H9 (cell line): ENCODE measurements at regions not wholly inside any gene's neighbourhood (a gene's known extent, or its start where the extent isn't known, plus 50 kb on each side); places are given as distances from the start of the nearest gene placed in this dataset.

Experiments used
- DNase-seq: peaks from one replicate; pipeline ENCODE4 v3.0.0-alpha.2; 2017
- H2AFZ ChIP-seq: one replicate; pipeline ENCODE4 v1.6.1; 2013; ENCODE audit warnings: mild to moderate bottlenecking, low read length, control low read depth, moderate library complexity
- H2AK5ac ChIP-seq: 2 replicates; pipeline ENCODE4 v1.6.1; 2013; ENCODE audit warnings: low read length, control low read depth, mixed read lengths; ENCODE audit not compliant: insufficient read length
- H2BK120ac ChIP-seq: one replicate; pipeline ENCODE4 v1.6.1; 2013; ENCODE audit warnings: low read depth, mild to moderate bottlenecking, low read length, control low read depth, inconsistent platforms; ENCODE audit not compliant: poor library complexity, severe bottlenecking
- H2BK12ac ChIP-seq: 2 replicates; pipeline ENCODE4 v1.6.1; 2013; ENCODE audit warnings: low read length, control low read depth, mixed read lengths, low read depth; ENCODE audit not compliant: insufficient read length
- H2BK15ac ChIP-seq: 2 replicates; pipeline ENCODE4 v1.6.1; 2013; ENCODE audit warnings: low read depth, low read length, control low read depth
- H2BK20ac ChIP-seq: one replicate; pipeline ENCODE4 v1.6.1; 2013; ENCODE audit warnings: low read depth, mild to moderate bottlenecking, low read length, control low read depth, inconsistent platforms; ENCODE audit not compliant: poor library complexity, severe bottlenecking
- H2BK5ac ChIP-seq: 2 replicates; pipeline ENCODE4 v1.6.1; 2013; ENCODE audit warnings: low read length, control low read depth, mixed read lengths; ENCODE audit not compliant: insufficient read length
- H3K14ac ChIP-seq: 2 replicates; pipeline ENCODE4 v1.6.1; 2013; ENCODE audit warnings: low read length, control low read depth; ENCODE audit not compliant: insufficient read depth
- H3K18ac ChIP-seq: 2 replicates; pipeline ENCODE4 v1.6.1; 2013; ENCODE audit warnings: low read depth, mild to moderate bottlenecking, mixed read lengths, low read length, control low read depth; ENCODE audit not compliant: insufficient read length
- H3K23ac ChIP-seq: 2 replicates; pipeline ENCODE4 v1.6.1; 2013; ENCODE audit warnings: low read length, control low read depth, mixed read lengths, low read depth; ENCODE audit not compliant: insufficient read length
- H3K23me2 ChIP-seq: 2 replicates; pipeline ENCODE4 v1.6.1; 2013; ENCODE audit warnings: low read depth, mild to moderate bottlenecking, mixed read lengths, low read length, control low read depth; ENCODE audit not compliant: insufficient read length, poor library complexity, severe bottlenecking
- H3K27ac ChIP-seq: 2 replicates; pipeline ENCODE4 v1.5.1; 2013; ENCODE audit warnings: low read length, control low read depth, mixed read lengths, low read depth; ENCODE audit not compliant: insufficient read length
- H3K27me3 ChIP-seq: 2 replicates; pipeline ENCODE4 v1.6.1; 2013; ENCODE audit warnings: low read length, control low read depth, inconsistent platforms; ENCODE audit not compliant: insufficient read depth
- H3K4ac ChIP-seq: 2 replicates; pipeline ENCODE4 v1.6.1; 2013; ENCODE audit warnings: low read depth, mild to moderate bottlenecking, control low read depth, inconsistent platforms, low read length, moderate library complexity
- H3K4me1 ChIP-seq: 2 replicates; pipeline ENCODE4 v1.6.1; 2013; ENCODE audit warnings: low read length, control low read depth, inconsistent platforms; ENCODE audit not compliant: insufficient read depth
- H3K4me2 ChIP-seq: 2 replicates; pipeline ENCODE4 v1.6.1; 2013; ENCODE audit warnings: low read length, control low read depth, mixed read lengths; ENCODE audit not compliant: insufficient read length, insufficient read depth
- H3K56ac ChIP-seq: 2 replicates; pipeline ENCODE4 v1.6.1; 2013; ENCODE audit warnings: low read depth, mild to moderate bottlenecking, mixed read lengths, low read length, control low read depth; ENCODE audit not compliant: insufficient read length
- H3K79me1 ChIP-seq: 2 replicates; pipeline ENCODE4 v1.6.1; 2013; ENCODE audit warnings: low read depth, mild to moderate bottlenecking, moderate library complexity, low read length, control low read depth, inconsistent platforms; ENCODE audit not compliant: insufficient read depth, poor library complexity, severe bottlenecking
- H3K79me2 ChIP-seq: 2 replicates; pipeline ENCODE4 v1.6.1; 2013; ENCODE audit warnings: low read length, control low read depth, inconsistent platforms; ENCODE audit not compliant: insufficient read depth
- H3K9ac ChIP-seq: 2 replicates; pipeline ENCODE4 v1.6.1; 2013; ENCODE audit warnings: low read length, control low read depth, mixed read lengths; ENCODE audit not compliant: insufficient read length; ENCODE audit errors: extremely low read depth
- H3K9me3 ChIP-seq: one replicate; pipeline ENCODE4 v1.6.1; 2013; ENCODE audit warnings: low read depth, low read length, inconsistent platforms; ENCODE audit not compliant: control insufficient read depth
- H3T11ph ChIP-seq: one replicate; pipeline ENCODE4 v1.6.1; 2013; ENCODE audit warnings: mild to moderate bottlenecking, low read length, control low read depth, inconsistent platforms
- H4K20me1 ChIP-seq: one replicate; pipeline ENCODE4 v1.6.1; 2013; ENCODE audit not compliant: control insufficient read depth, insufficient read length, insufficient read depth
- H4K5ac ChIP-seq: 2 replicates; pipeline ENCODE4 v1.6.1; 2013; ENCODE audit warnings: low read depth, mild to moderate bottlenecking, mixed read lengths, low read length, control low read depth; ENCODE audit not compliant: insufficient read length
- H4K8ac ChIP-seq: replicated peaks from 2 replicates; pipeline ENCODE4 v1.6.1; 2013; ENCODE audit warnings: low read length, control low read depth, mixed read lengths, low read depth; ENCODE audit not compliant: insufficient read length
- H4K91ac ChIP-seq: 2 replicates; pipeline ENCODE4 v1.6.1; 2013; ENCODE audit warnings: low read depth, mild to moderate bottlenecking, moderate library complexity, mixed read lengths, low read length, control low read depth; ENCODE audit not compliant: insufficient read length
- H3K27ac Mint-ChIP-seq, 3 experiments: 2 replicates in 2 of 3; 3 replicates in 1 of 3; pipeline ENCODE4 v1.8.0; 2020 to 2021; ENCODE audit warnings: mixed read lengths in 3 of 3, mild to moderate bottlenecking in 1 of 3, moderate library complexity in 1 of 3
- H3K27me3 Mint-ChIP-seq: 2 replicates; pipeline ENCODE4 v1.8.0; 2021; ENCODE audit warnings: low read depth, mild to moderate bottlenecking, moderate library complexity, mixed read lengths
- H3K36me3 Mint-ChIP-seq, 3 experiments: 2 replicates in 2 of 3; 3 replicates in 1 of 3; pipeline ENCODE4 v1.8.0; 2020 to 2021; ENCODE audit warnings: low read depth in 3 of 3, mixed read lengths in 3 of 3; ENCODE audit not compliant: insufficient read depth in 1 of 3
- H3K4me1 Mint-ChIP-seq, 2 experiments: 2 replicates each; pipeline ENCODE4 v1.8.0; 2020; ENCODE audit warnings: mixed read lengths in 2 of 2
- H3K4me3 Mint-ChIP-seq, 2 experiments: 2 replicates in 1 of 2; 3 replicates in 1 of 2; pipeline ENCODE4 v1.8.0; 2020 to 2021; ENCODE audit warnings: mild to moderate bottlenecking in 2 of 2, mixed read lengths in 2 of 2, moderate library complexity in 1 of 2
- H3K9me3 Mint-ChIP-seq, 2 experiments: 2 replicates in 1 of 2; 3 replicates in 1 of 2; pipeline ENCODE4 v1.8.0; 2020; ENCODE audit warnings: mild to moderate bottlenecking in 2 of 2, mixed read lengths in 2 of 2, moderate library complexity in 1 of 2
- CTCF ChIP-seq: fragments of 200-600 bp; sonication (generic); conservative IDR thresholded peaks from 3 replicates; pipeline ENCODE4 v1.8.0; 2021; ENCODE audit warnings: antibody characterized with exemption, mild to moderate bottlenecking
- WGBS: extraction: QIAGEN DNeasy Blood & Tissue Kit; methylation state at CpG from one replicate; pipeline ENCODE4 v1.1.7; 2013; ENCODE audit warnings: missing lambda C conversion rate, low lambda C conversion rate, mixed read lengths; ENCODE audit not compliant: insufficient read length; ENCODE audit errors: extremely low coverage; 5-methylcytosine and 5-hydroxymethylcytosine counted together

GRCh38 chr6:74925683-74926082 is 280.2 kb downstream of the COL12A1 start:
- Histone ChIP-seq H3K79me1 (no peaks in the 10 kb centered on the region), H3K9ac (no peak overlapping the region), H2BK20ac (no peak overlapping the region), H3K4me1 (no peaks in the 10 kb centered on the region), H2BK5ac (no peak overlapping the region), H2AFZ (no peak overlapping the region), H3K23ac (no peak overlapping the region), H3K27me3 (no peaks in the 10 kb centered on the region), H2BK120ac (no peak overlapping the region), H3T11ph (no peak overlapping the region), H3K4me2 (no peak overlapping the region), H4K8ac (no peak overlapping the region), H4K5ac (no peak overlapping the region), H3K4ac (no peak overlapping the region), H2BK15ac (no peak overlapping the region), H3K79me2 (no peaks in the 10 kb centered on the region), H3K23me2 (no peaks in the 10 kb centered on the region), H4K91ac (no peak overlapping the region), H3K9me3 (no peaks in the 10 kb centered on the region), H2AK5ac (no peak overlapping the region), H2BK12ac (no peak overlapping the region), H3K27ac (no peak overlapping the region), H3K14ac (no peak overlapping the region), H3K56ac (no peak overlapping the region), H3K18ac (no peak overlapping the region), H4K20me1 (no peaks in the 10 kb centered on the region)
- Mint-ChIP-seq H3K27me3 (no peaks in the 10 kb centered on the region), H3K4me3 (no peak overlapping the region), H3K4me1 (peaks cover 0 to 4% of the 10 kb centered on the region in 2 experiments; a peak in 2 of 4 replicates), H3K9me3 (no peaks in the 10 kb centered on the region), H3K27ac (no peak overlapping the region), H3K36me3 (no peaks in the 10 kb centered on the region)
- WGBS, result no CpG with 5 or more reads among the region's 5 CpGs
- TF ChIP-seq CTCF, result no peak
- DNase-seq, result no peak
